ENCODE measurements at regions not wholly inside any gene's neighbourhood (a gene's known extent, or its start where the extent isn't known, plus 50 kb on each side); places are given as distances from the start of the nearest gene placed in this dataset.

- TF ChIP-seq PBX3 (IDR thresholded peaks at IDR 0.05) = no peak
- no peak for TF ChIP-seq CTCF (IDR thresholded peaks at IDR 0.05)
- TF ChIP-seq, protein P1, sequence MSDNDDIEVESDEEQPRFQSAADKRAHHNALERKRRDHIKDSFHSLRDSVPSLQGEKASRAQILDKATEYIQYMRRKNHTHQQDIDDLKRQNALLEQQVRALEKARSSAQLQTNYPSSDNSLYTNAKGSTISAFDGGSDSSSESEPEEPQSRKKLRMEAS (IDR thresholded peaks at IDR 0.05) = no peak
- no peak for TF ChIP-seq CHD2 (IDR thresholded peaks at IDR 0.05; ENCODE audit: low read length, partially characterized antibody)
Observed at GRCh38 chr5:162870966-162871365, 566.4 kb upstream of the CCNG1 start.
